H1 (cell line): ENCODE measurements at regions not wholly inside any gene's neighbourhood (a gene's known extent, or its start where the extent isn't known, plus 50 kb on each side); places are given as distances from the start of the nearest gene placed in this dataset.

Experiments used
- CTCF ChIA-PET: fragments of 300-600 bp; sonication (Branson Sonifier 250); formaldehyde crosslinking; loops from one replicate; lab custom pipeline; 2021; ENCODE audit not compliant: partially characterized antibody; lab: Charles Lee
- POLR2A ChIA-PET: fragments of 300-600 bp; sonication (Branson Sonifier 250); formaldehyde crosslinking; loops from one replicate; lab custom pipeline; 2021; ENCODE audit warnings: inconsistent platforms; ENCODE audit not compliant: partially characterized antibody; lab: Charles Lee
- DNase-seq, 2 experiments: peaks; one replicate each; pipeline versions ENCODE4 v3.0.0 to v3.0.0-alpha.2; 2010 to 2022; ENCODE audit warnings: low spot score in 2 of 2, low read depth in 1 of 2, mixed read lengths in 1 of 2
- FAIRE-seq: peaks from 2 replicates; lab custom pipeline; 2011; peaks lifted over from hg19 to GRCh38; lab: Jason Lieb, UNC
- H2AFZ ChIP-seq: 2 replicates; pipeline ENCODE4 v1.8.1; 2012; ENCODE audit warnings: low read length, inconsistent platforms
- H2AK5ac ChIP-seq: 2 replicates; pipeline ENCODE4 v1.6.1; 2013; ENCODE audit warnings: low read depth, low read length
- H2BK120ac ChIP-seq: replicated peaks from 2 replicates; pipeline ENCODE3; 2013; ENCODE audit warnings: low read depth, low read length, inconsistent platforms
- H2BK12ac ChIP-seq: 2 replicates; pipeline ENCODE4 v1.6.1; 2013; ENCODE audit warnings: low read depth, low read length
- H2BK15ac ChIP-seq: 2 replicates; pipeline ENCODE4 v1.6.1; 2013; ENCODE audit warnings: low read length
- H2BK20ac ChIP-seq: 2 replicates; pipeline ENCODE4 v1.6.1; 2013; ENCODE audit warnings: low read length
- H2BK5ac ChIP-seq: 2 replicates; pipeline ENCODE4 v1.6.1; 2013; ENCODE audit warnings: low read depth, low read length
- H3K14ac ChIP-seq: 2 replicates; pipeline ENCODE4 v1.6.1; 2013; ENCODE audit warnings: inconsistent platforms; ENCODE audit not compliant: insufficient read length
- H3K18ac ChIP-seq: 2 replicates; pipeline ENCODE4 v1.6.1; 2013; ENCODE audit warnings: low read length; ENCODE audit errors: extremely low read depth
- H3K23ac ChIP-seq: 2 replicates; pipeline ENCODE4 v1.6.1; 2013; ENCODE audit warnings: inconsistent platforms; ENCODE audit not compliant: insufficient read length
- H3K23me2 ChIP-seq: 2 replicates; pipeline ENCODE4 v1.6.1; 2013; ENCODE audit warnings: low read depth, low read length
- H3K27ac ChIP-seq: 2 replicates; pipeline ENCODE4 v1.6.1; 2011; ENCODE audit warnings: low read depth, low read length, inconsistent platforms
- H3K27me3 ChIP-seq, 4 experiments: replicated peaks in 1 of 4; 1 replicate in 1 of 4; 2 replicates in 3 of 4; pipeline versions ENCODE4 v1.6.1 to v1.8.1; 2011 to 2013; ENCODE audit warnings: low read length in 3 of 4, mild to moderate bottlenecking in 3 of 4, inconsistent platforms in 2 of 4, mixed read lengths in 2 of 4, moderate library complexity in 1 of 4; ENCODE audit not compliant: control insufficient read depth in 3 of 4, insufficient read depth in 3 of 4; ENCODE audit errors: extremely low read depth in 1 of 4
- H3K36me3 ChIP-seq, 4 experiments: 2 replicates each; pipeline versions ENCODE4 v1.6.1 to v1.8.1; 2011 to 2013; ENCODE audit warnings: mild to moderate bottlenecking in 4 of 4, low read length in 3 of 4, moderate library complexity in 2 of 4, control low read depth in 1 of 4, inconsistent platforms in 1 of 4; ENCODE audit not compliant: insufficient read depth in 4 of 4, control insufficient read depth in 2 of 4
- H3K4ac ChIP-seq: replicated peaks from 2 replicates; pipeline ENCODE3; 2013; ENCODE audit warnings: low read length, low read depth, mixed read lengths, inconsistent platforms; ENCODE audit not compliant: insufficient read length
- H3K4me1 ChIP-seq, 4 experiments: replicated peaks in 1 of 4; 1 replicate in 1 of 4; 2 replicates in 3 of 4; pipeline versions ENCODE4 v1.6.1 to v1.8.1; 2011 to 2013; ENCODE audit warnings: low read length in 3 of 4, inconsistent platforms in 2 of 4, mixed read lengths in 1 of 4; ENCODE audit not compliant: insufficient read depth in 4 of 4, control insufficient read depth in 3 of 4
- H3K4me2 ChIP-seq, 2 experiments: 2 replicates each; pipeline versions ENCODE4 v1.6.1 to v1.8.1; 2011 to 2013; ENCODE audit warnings: low read depth in 2 of 2, low read length in 2 of 2, control low read depth in 1 of 2, inconsistent platforms in 1 of 2, mild to moderate bottlenecking in 1 of 2; ENCODE audit not compliant: insufficient read depth in 1 of 2
- H3K4me3 ChIP-seq, 4 experiments: fragments of 200-600, 300-600 bp in 1 of 4; sonication (generic), shearing (Covaris generic), sonication (Bioruptor Twin) in 1 of 4; 2 replicates each; pipeline versions ENCODE4 v1.5.1 to v1.8.1; 2011 to 2016; ENCODE audit warnings: low read length in 4 of 4, low read depth in 3 of 4, control low read depth in 2 of 4, inconsistent platforms in 2 of 4, mild to moderate bottlenecking in 2 of 4, mixed read lengths in 1 of 4, moderate library complexity in 1 of 4; ENCODE audit not compliant: insufficient read depth in 2 of 4; ENCODE audit errors: extremely low read depth in 1 of 4
- H3K56ac ChIP-seq: replicated peaks from 2 replicates; pipeline ENCODE3; 2013; ENCODE audit warnings: low read depth, mild to moderate bottlenecking, mixed read lengths, low read length, inconsistent platforms; ENCODE audit not compliant: insufficient read length
- H3K79me1 ChIP-seq: 2 replicates; pipeline ENCODE4 v1.6.1; 2013; ENCODE audit warnings: low read depth, low read length, control low read depth
- H3K79me2 ChIP-seq, 2 experiments: 2 replicates each; pipeline versions ENCODE4 v1.6.1 to v1.8.1; 2012 to 2013; ENCODE audit warnings: low read length in 2 of 2, mild to moderate bottlenecking in 2 of 2, inconsistent platforms in 1 of 2; ENCODE audit not compliant: insufficient read depth in 2 of 2, control insufficient read depth in 1 of 2
- H3K9ac ChIP-seq, 4 experiments: replicated peaks in 1 of 4; 1 replicate in 1 of 4; 2 replicates in 3 of 4; pipeline versions ENCODE4 v1.6.1 to v1.8.1; 2011 to 2013; ENCODE audit warnings: low read depth in 3 of 4, low read length in 3 of 4, control low read depth in 2 of 4, mild to moderate bottlenecking in 2 of 4, moderate library complexity in 2 of 4, inconsistent platforms in 1 of 4; ENCODE audit errors: extremely low read depth in 1 of 4
- H3K9me3 ChIP-seq, 2 experiments: 2 replicates each; pipeline versions ENCODE4 v1.6.1 to v1.8.1; 2012 to 2013; ENCODE audit warnings: mild to moderate bottlenecking in 2 of 2, moderate library complexity in 2 of 2, control low read depth in 1 of 2, inconsistent platforms in 1 of 2, low read depth in 1 of 2, low read length in 1 of 2, mixed read lengths in 1 of 2; ENCODE audit not compliant: insufficient read depth in 2 of 2
- H4K20me1 ChIP-seq, 2 experiments: replicated peaks in 1 of 2; 2 replicates each; pipeline versions ENCODE3 to v1.8.1; 2011 to 2013; ENCODE audit warnings: inconsistent platforms in 2 of 2, low read length in 2 of 2, mild to moderate bottlenecking in 1 of 2; ENCODE audit not compliant: insufficient read depth in 2 of 2, control insufficient read depth in 1 of 2
- H4K5ac ChIP-seq: 2 replicates; pipeline ENCODE4 v1.6.1; 2013; ENCODE audit warnings: low read length, low read depth, mixed read lengths, inconsistent platforms; ENCODE audit not compliant: insufficient read length
- H4K8ac ChIP-seq: 2 replicates; pipeline ENCODE4 v1.8.0; 2013; ENCODE audit warnings: mild to moderate bottlenecking, moderate library complexity, low read length, inconsistent platforms; ENCODE audit not compliant: insufficient read depth; ENCODE audit errors: extremely low read depth
- H4K91ac ChIP-seq: replicated peaks from 2 replicates; pipeline ENCODE3; 2013; ENCODE audit warnings: low read length, mixed read lengths, inconsistent platforms; ENCODE audit not compliant: insufficient read length
- BCL11A ChIP-seq, 2 experiments: IDR thresholded peaks; one replicate each; pipeline ENCODE4 v1.6.1; 2011; ENCODE audit warnings: low read depth in 2 of 2, low read length in 2 of 2, mild to moderate bottlenecking in 2 of 2
- CHD1 ChIP-seq: IDR thresholded peaks from 2 replicates; pipeline ENCODE4 v1.6.1; 2012; ENCODE audit warnings: low read depth, low read length, improper control_type of control experiment
- HDAC6 ChIP-seq: IDR thresholded peaks from one replicate; pipeline ENCODE4 v1.7.1; 2012; ENCODE audit warnings: low read depth, mild to moderate bottlenecking, inconsistent platforms, low read length, moderate library complexity
- NANOG ChIP-seq: IDR thresholded peaks from 2 replicates; pipeline ENCODE4 v1.6.1; 2011; ENCODE audit warnings: low read length, low read depth, mild to moderate bottlenecking, inconsistent platforms; ENCODE audit not compliant: insufficient read depth, poor library complexity, severe bottlenecking
- NRF1 ChIP-seq: IDR thresholded peaks from 2 replicates; pipeline ENCODE4 v1.6.1; 2011; ENCODE audit warnings: mild to moderate bottlenecking, low read depth, low read length, improper control_type of control experiment
- RXRA ChIP-seq: IDR thresholded peaks from 2 replicates; pipeline ENCODE4 v1.6.1; 2011; ENCODE audit warnings: low read depth, mild to moderate bottlenecking, low read length, moderate library complexity; ENCODE audit not compliant: insufficient read depth
- SIX5 ChIP-seq: IDR thresholded peaks from 2 replicates; pipeline ENCODE4 v1.6.1; 2011; ENCODE audit warnings: mild to moderate bottlenecking, low read depth, low read length
- SP2 ChIP-seq: IDR thresholded peaks from 2 replicates; pipeline ENCODE4 v1.6.1; 2012; ENCODE audit warnings: mild to moderate bottlenecking, low read length, inconsistent platforms
- SRF ChIP-seq: IDR thresholded peaks from 2 replicates; pipeline ENCODE4 v1.6.1; 2011; ENCODE audit warnings: mild to moderate bottlenecking, low read depth, low read length, moderate library complexity
- TCF12 ChIP-seq: IDR thresholded peaks from 2 replicates; pipeline ENCODE4 v1.6.1; 2011; ENCODE audit warnings: low read depth, mild to moderate bottlenecking, low read length
- TEAD4 ChIP-seq: IDR thresholded peaks from 2 replicates; pipeline ENCODE4 v1.6.1; 2012; ENCODE audit warnings: low read depth, low read length, inconsistent platforms, mixed read lengths
- WGBS, 2 experiments: shearing (Covaris generic) in 1 of 2; methylation state at CpG; one replicate each; pipeline versions ENCODE4 v1.1.6 to v1.1.7; 2013 to 2015; ENCODE audit warnings: low lambda C conversion rate in 2 of 2, mixed read lengths in 2 of 2, inconsistent platforms in 1 of 2, low coverage in 1 of 2, missing lambda C conversion rate in 1 of 2; ENCODE audit not compliant: insufficient replicate concordance in 2 of 2, insufficient coverage in 1 of 2, insufficient read length in 1 of 2; ENCODE audit errors: extremely low coverage in 1 of 2, missing lambda C conversion rate in 1 of 2; 5-methylcytosine and 5-hydroxymethylcytosine counted together
- TF ChIP-seq, protein P1 (sequence below), 3 experiments: IDR thresholded peaks; 1 replicate in 2 of 3; 2 replicates in 1 of 3; pipeline versions ENCODE4 v1.5.1 to v1.6.1; 2011; ENCODE audit warnings: low read length in 3 of 3, mild to moderate bottlenecking in 3 of 3, inconsistent platforms in 2 of 3, low read depth in 1 of 3, moderate library complexity in 1 of 3; ENCODE audit not compliant: insufficient read depth in 1 of 3; ENCODE audit errors: control extremely low read depth in 1 of 3

DNA sequence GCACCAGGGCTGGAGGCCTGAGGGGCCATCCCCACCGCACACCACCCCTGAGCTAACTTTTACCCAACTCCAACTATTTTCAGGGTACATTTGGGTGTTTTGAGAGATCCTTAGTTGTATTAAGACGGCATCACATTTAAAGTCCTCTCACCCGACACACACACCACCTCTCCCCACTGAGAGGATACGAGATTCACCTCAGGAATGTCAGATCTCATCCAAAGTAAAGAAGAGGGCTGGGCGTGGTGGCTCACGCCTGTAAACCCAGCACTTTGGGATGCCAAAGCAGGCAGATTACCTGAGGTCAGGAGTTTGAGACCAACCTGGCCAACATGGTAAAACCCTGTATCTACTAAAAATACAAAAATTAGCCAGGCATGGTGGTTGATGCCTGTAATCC is 88.4 kb downstream of the RBFOX3 start:
- Histone ChIP-seq H2BK5ac (no peak overlapping the region), H3K79me1 (no peaks in the 10 kb centered on the region), H4K20me1 (peaks cover 0 to 7% of the 10 kb centered on the region in 2 experiments), H2BK20ac (no peak overlapping the region), H2AFZ (no peak overlapping the region), H2BK12ac (no peak overlapping the region), H3K27ac (no peak overlapping the region), H4K8ac (no peak overlapping the region), H3K14ac (no peak overlapping the region), H4K5ac (no peak overlapping the region), H3K36me3 (no peaks in the 10 kb centered on the region; a peak in 3 of 8 replicates), H3K9me3 (no peaks in the 10 kb centered on the region), H3K4me1 (no peaks in the 10 kb centered on the region; a peak in 1 of 7 replicates), H3K4me3 (no peak overlapping the region), H3K56ac (no peak overlapping the region), H3K23me2 (peaks cover 5% of the 10 kb centered on the region; the same call in 1 of the 2 replicates), H2BK15ac (no peak overlapping the region), H3K4ac (no peak overlapping the region), H4K91ac (no peak overlapping the region), H3K27me3 (peaks cover 0 to 4% (median 0%) of the 10 kb centered on the region in 4 experiments; a peak in 1 of 7 replicates), H3K79me2 (peaks cover 0 to 3% of the 10 kb centered on the region in 2 experiments; a peak in 1 of 4 replicates), H3K4me2 (no peak overlapping the region), H3K18ac (no peak overlapping the region), H2AK5ac (no peak overlapping the region), H3K23ac (no peak overlapping the region), H3K9ac (no peak overlapping the region), H2BK120ac (no peak overlapping the region)
- ChIA-PET CTCF (interaction anchor here (1.0 kb wide), 2 partner anchors 18 to 86 kb away, joined by 3 read pairs; no protein-coding TSS in a partner anchor), POLR2A (no interaction called here)
- WGBS, 2 experiments = 91% methylated on average over 6 of the region's 6 CpGs; no CpG with 5 or more reads in 1 of the 2 experiments
- DNase-seq (no peak), FAIRE-seq (no peak)
- TF ChIP-seq SIX5 (no peak), NRF1 (no peak), RXRA (no peak), SP2 (no peak), BCL11A (IDR thresholded peaks at IDR 0.05; ENCODE audit: low read depth in 2 of 2, low read length in 2 of 2) (no peak), CHD1 (no peak), TCF12 (no peak), HDAC6 (no peak), NANOG (no peak), SRF (no peak), TEAD4 (no peak)
- TF ChIP-seq, protein P1, sequence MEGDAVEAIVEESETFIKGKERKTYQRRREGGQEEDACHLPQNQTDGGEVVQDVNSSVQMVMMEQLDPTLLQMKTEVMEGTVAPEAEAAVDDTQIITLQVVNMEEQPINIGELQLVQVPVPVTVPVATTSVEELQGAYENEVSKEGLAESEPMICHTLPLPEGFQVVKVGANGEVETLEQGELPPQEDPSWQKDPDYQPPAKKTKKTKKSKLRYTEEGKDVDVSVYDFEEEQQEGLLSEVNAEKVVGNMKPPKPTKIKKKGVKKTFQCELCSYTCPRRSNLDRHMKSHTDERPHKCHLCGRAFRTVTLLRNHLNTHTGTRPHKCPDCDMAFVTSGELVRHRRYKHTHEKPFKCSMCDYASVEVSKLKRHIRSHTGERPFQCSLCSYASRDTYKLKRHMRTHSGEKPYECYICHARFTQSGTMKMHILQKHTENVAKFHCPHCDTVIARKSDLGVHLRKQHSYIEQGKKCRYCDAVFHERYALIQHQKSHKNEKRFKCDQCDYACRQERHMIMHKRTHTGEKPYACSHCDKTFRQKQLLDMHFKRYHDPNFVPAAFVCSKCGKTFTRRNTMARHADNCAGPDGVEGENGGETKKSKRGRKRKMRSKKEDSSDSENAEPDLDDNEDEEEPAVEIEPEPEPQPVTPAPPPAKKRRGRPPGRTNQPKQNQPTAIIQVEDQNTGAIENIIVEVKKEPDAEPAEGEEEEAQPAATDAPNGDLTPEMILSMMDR (IDR thresholded peaks at IDR 0.05; ENCODE audit: control extremely low read depth in 1 of 3, insufficient read depth in 1 of 3, low read depth in 1 of 3, low read length in 3 of 3) = no peak
